Stomach smooth muscle (tissue), 2 donors: ENCODE measurements at regions not wholly inside any gene's neighbourhood (a gene's known extent, or its start where the extent isn't known, plus 50 kb on each side); places are given as distances from the start of the nearest gene placed in this dataset.

Experiments
- H3K27ac ChIP-seq: one replicate; pipeline ENCODE4 v1.7.0; 2013; ENCODE audit warnings: mild to moderate bottlenecking, low read length, inconsistent platforms
- H3K27me3 ChIP-seq, 2 donors: one replicate each; pipeline ENCODE4 v1.7.0; 2013; ENCODE audit warnings: low read length in 2 of 2; ENCODE audit not compliant: insufficient read depth in 2 of 2, control insufficient read depth in 1 of 2
- H3K36me3 ChIP-seq, 2 donors: one replicate each; pipeline ENCODE4 v1.7.0; 2013; ENCODE audit warnings: low read length in 2 of 2; ENCODE audit not compliant: control insufficient read depth in 2 of 2, insufficient read depth in 2 of 2
- H3K4me1 ChIP-seq: one replicate; pipeline ENCODE4 v1.7.0; 2013; ENCODE audit warnings: low read length; ENCODE audit not compliant: control insufficient read depth, insufficient read depth
- H3K4me3 ChIP-seq, 2 donors: one replicate each; pipeline ENCODE4 v1.7.0; 2013; ENCODE audit warnings: low read length in 2 of 2
- H3K9ac ChIP-seq, 2 donors: one replicate each; pipeline ENCODE4 v1.7.0; 2013; ENCODE audit warnings: low read length in 2 of 2, mild to moderate bottlenecking in 1 of 2
- H3K9me3 ChIP-seq, 2 donors: one replicate each; pipeline ENCODE4 v1.7.0; 2013; ENCODE audit warnings: low read length in 2 of 2; ENCODE audit not compliant: control insufficient read depth in 2 of 2
- donor health status: healthy.
- donor health status: Pancreatic carcinoma.

GRCh38 chr16:22734368-22734767 is 79.6 kb upstream of the HS3ST2 start:
- H3K27me3 ChIP-seq = no peaks in the 10 kb centered on the region
- H3K9me3 ChIP-seq = no peaks in the 10 kb centered on the region
- H3K27ac ChIP-seq = no peak overlapping the region
- no peaks in the 10 kb centered on the region for H3K36me3 ChIP-seq
- no peaks in the 10 kb centered on the region for H3K4me1 ChIP-seq
- H3K4me3 ChIP-seq = no peak overlapping the region
- H3K9ac ChIP-seq = no peak overlapping the region

GRCh38 chr16:22736791-22737190 is 77.2 kb upstream of the HS3ST2 start:
- Histone ChIP-seq H3K4me1 (no peaks in the 10 kb centered on the region), H3K36me3 (no peaks in the 10 kb centered on the region), H3K9ac (no peak overlapping the region)

GRCh38 chr16:22739077-22739476 is 74.9 kb upstream of the HS3ST2 start:
- Histone ChIP-seq H3K27ac (no peak overlapping the region), H3K27me3 (no peaks in the 10 kb centered on the region), H3K4me3 (no peak overlapping the region), H3K4me1 (no peaks in the 10 kb centered on the region), H3K9me3 (no peaks in the 10 kb centered on the region), H3K9ac (no peak overlapping the region), H3K36me3 (no peaks in the 10 kb centered on the region)

More at GRCh38 chr16:22736791-22737190, 77.2 kb upstream of the HS3ST2 start:
- no peak overlapping the region for H3K27ac ChIP-seq
- no peak overlapping the region for H3K4me3 ChIP-seq
- no peaks in the 10 kb centered on the region for H3K9me3 ChIP-seq
- H3K27me3 ChIP-seq = no peaks in the 10 kb centered on the region

GRCh38 chr16:22743401-22743800 is 70.6 kb upstream of the HS3ST2 start:
- no peak overlapping the region for H3K4me3 ChIP-seq

GRCh38 chr16:22751104-22751667 is 62.8 kb upstream of the HS3ST2 start:
- Histone ChIP-seq H3K27ac (no peak overlapping the region), H3K27me3 (peaks cover 0 to 2% of the 10 kb centered on the region in 2 donors), H3K9ac (no peak overlapping the region), H3K4me1 (no peaks in the 10 kb centered on the region), H3K36me3 (no peaks in the 10 kb centered on the region), H3K9me3 (no peaks in the 10 kb centered on the region), H3K4me3 (no peak overlapping the region)

More at GRCh38 chr16:22743401-22743800, 70.6 kb upstream of the HS3ST2 start:
- Histone ChIP-seq H3K27me3 (no peaks in the 10 kb centered on the region), H3K27ac (no peak overlapping the region), H3K9me3 (no peaks in the 10 kb centered on the region), H3K36me3 (no peaks in the 10 kb centered on the region), H3K9ac (no peak overlapping the region), H3K4me1 (no peaks in the 10 kb centered on the region)

GRCh38 chr16:22751685-22752084 is 62.3 kb upstream of the HS3ST2 start:
- Histone ChIP-seq H3K9ac (no peak overlapping the region), H3K27me3 (peaks cover 0 to 3% of the 10 kb centered on the region in 2 donors), H3K4me3 (no peak overlapping the region), H3K4me1 (no peaks in the 10 kb centered on the region), H3K27ac (no peak overlapping the region), H3K36me3 (no peaks in the 10 kb centered on the region), H3K9me3 (no peaks in the 10 kb centered on the region)

- Histone ChIP-seq H3K36me3 (no peaks in the 10 kb centered on the region), H3K27me3 (peaks cover 0 to 3% of the 10 kb centered on the region in 2 donors), H3K4me3 (no peak overlapping the region), H3K9ac (no peak overlapping the region), H3K4me1 (no peaks in the 10 kb centered on the region), H3K27ac (no peak overlapping the region), H3K9me3 (no peaks in the 10 kb centered on the region)
Measured at GRCh38 chr16:22753451-22753850, 60.5 kb upstream of the HS3ST2 start.

GRCh38 chr16:22754577-22754976 is 59.4 kb upstream of the HS3ST2 start:
- no peaks in the 10 kb centered on the region for H3K9me3 ChIP-seq

GRCh38 chr16:22757202-22757601 is 56.8 kb upstream of the HS3ST2 start:
- no peak overlapping the region for H3K4me3 ChIP-seq
- no peaks in the 10 kb centered on the region for H3K4me1 ChIP-seq
- no peak overlapping the region for H3K27ac ChIP-seq
- no peaks in the 10 kb centered on the region for H3K9me3 ChIP-seq
- peaks cover 0 to 3% of the 10 kb centered on the region in 2 donors for H3K27me3 ChIP-seq
- H3K36me3 ChIP-seq = no peaks in the 10 kb centered on the region
- H3K9ac ChIP-seq = no peak overlapping the region

More at GRCh38 chr16:22754577-22754976, 59.4 kb upstream of the HS3ST2 start:
- H3K36me3 ChIP-seq = no peaks in the 10 kb centered on the region
- no peaks in the 10 kb centered on the region for H3K4me1 ChIP-seq
- H3K27ac ChIP-seq = no peak overlapping the region
- H3K9ac ChIP-seq = no peak overlapping the region
- H3K4me3 ChIP-seq = no peak overlapping the region
- peaks cover 0 to 3% of the 10 kb centered on the region in 2 donors for H3K27me3 ChIP-seq

GRCh38 chr16:22762486-22762885 is 51.5 kb upstream of the HS3ST2 start:
- Histone ChIP-seq H3K36me3 (no peaks in the 10 kb centered on the region), H3K27me3 (no peaks in the 10 kb centered on the region), H3K27ac (no peak overlapping the region), H3K4me3 (no peak overlapping the region), H3K9me3 (no peaks in the 10 kb centered on the region), H3K4me1 (peaks cover 29% of the 10 kb centered on the region), H3K9ac (no peak overlapping the region)

- H3K4me3 ChIP-seq = no peak overlapping the region
- H3K9ac ChIP-seq = peak overlapping the region in 1 of 2 donors; percentile 58
- peaks cover 29% of the 10 kb centered on the region for H3K4me1 ChIP-seq
- peak overlapping the region; percentile 55 for H3K27ac ChIP-seq
- H3K27me3 ChIP-seq = no peaks in the 10 kb centered on the region
- no peaks in the 10 kb centered on the region for H3K9me3 ChIP-seq
- H3K36me3 ChIP-seq = no peaks in the 10 kb centered on the region
Measured at GRCh38 chr16:22763437-22764080, 50.4 kb upstream of the HS3ST2 start.
